HCT116 (cell line): ENCODE measurements at regions not wholly inside any gene's neighbourhood (a gene's known extent, or its start where the extent isn't known, plus 50 kb on each side); places are given as distances from the start of the nearest gene placed in this dataset.

Experiments
- ATAC-seq: fragments of 200-7000 bp; cut with Tn5 transposase; 2 replicates; pipeline ENCODE4 v1.9.1; 2020; ENCODE audit warnings: mild to moderate bottlenecking, moderate library complexity
- BruUV-seq: library from RNA; stranded (reverse); fragments of 400-500 nt; replicated peaks from 2 replicates; lab custom pipeline; 2021; lab: Mats Ljungman, UMichigan
- CTCF ChIA-PET: fragments of 300-600 bp; sonication (Branson Sonifier 250); formaldehyde crosslinking; loops from one replicate; lab custom pipeline; 2021; ENCODE audit warnings: antibody characterized with exemption; lab: Charles Lee
- POLR2A ChIA-PET: fragments of 300-600, 350-600 bp; sonication (Branson Sonifier 250); formaldehyde crosslinking; loops from one replicate; lab custom pipeline; 2021; ENCODE audit warnings: antibody characterized with exemption; lab: Charles Lee
- RAD21 ChIA-PET, 2 experiments: fragments of 300-600 bp; sonication (Branson Sonifier 250); formaldehyde crosslinking; loops; one replicate each; lab custom pipeline; 2023; ENCODE audit warnings: low total read pairs in 2 of 2; ENCODE audit not compliant: uncharacterized antibody in 2 of 2, unreplicated experiment in 2 of 2, low non-redundant PET in 1 of 2; lab: Charles Lee
- DNase-seq: peaks from one replicate; pipeline ENCODE4 v3.0.0-alpha.2; 2010; ENCODE audit warnings: low read depth, low spot score
- H2AFZ ChIP-seq: fragments of 200-600 bp; shearing (Covaris generic), sonication (generic); 2 replicates; pipeline ENCODE4 v1.6.1; 2017; ENCODE audit warnings: low read depth, mixed run types, mixed read lengths, antibody characterized with exemption, low read length; ENCODE audit not compliant: poor library complexity, severe bottlenecking
- H3K27ac ChIP-seq: 2 replicates; pipeline ENCODE4 v1.5.1; 2012; ENCODE audit warnings: low read depth, low read length
- H3K27me3 ChIP-seq: fragments of 200-600 bp; sonication (generic); 2 replicates; pipeline ENCODE4 v1.6.1; 2016; ENCODE audit warnings: mixed run types, low read length, mixed read lengths; ENCODE audit not compliant: insufficient read depth
- H3K36me3 ChIP-seq, 2 experiments: fragments of 200-500 bp in 1 of 2; fragments of 200-600 bp in 1 of 2; sonication (Bioruptor generic) in 1 of 2; sonication (generic) in 1 of 2; 2 replicates each; pipeline versions ENCODE4 v1.5.1 to v1.6.1; 2014 to 2016; ENCODE audit warnings: low read length in 2 of 2, inconsistent platforms in 1 of 2, mixed read lengths in 1 of 2, mixed run types in 1 of 2; ENCODE audit not compliant: insufficient read depth in 2 of 2, control insufficient read depth in 1 of 2
- H3K4me1 ChIP-seq, 2 experiments: fragments of 200-600 bp in 1 of 2; sonication (generic) in 1 of 2; 2 replicates each; pipeline versions ENCODE4 v1.5.1 to v1.6.1; 2012 to 2017; ENCODE audit warnings: low read length in 2 of 2, inconsistent platforms in 1 of 2, mild to moderate bottlenecking in 1 of 2, mixed read lengths in 1 of 2, mixed run types in 1 of 2, moderate library complexity in 1 of 2; ENCODE audit not compliant: insufficient read depth in 2 of 2, control insufficient read depth in 1 of 2
- H3K4me2 ChIP-seq: fragments of 200-600 bp; sonication (generic); 2 replicates; pipeline ENCODE4 v1.6.1; 2017; ENCODE audit warnings: mixed run types, low read length, mixed read lengths
- H3K4me3 ChIP-seq, 2 experiments: fragments of 200-600 bp in 1 of 2; sonication (generic) in 1 of 2; replicated peaks in 1 of 2; 2 replicates each; pipeline ENCODE4 v1.5.1; 2011 to 2016; ENCODE audit warnings: low read length in 2 of 2, control low read depth in 1 of 2, low read depth in 1 of 2, mild to moderate bottlenecking in 1 of 2, mixed read lengths in 1 of 2, mixed run types in 1 of 2
- H3K79me2 ChIP-seq: fragments of 200-600 bp; sonication (generic); 2 replicates; pipeline ENCODE4 v1.6.1; 2017; ENCODE audit warnings: mild to moderate bottlenecking, mixed run types, low read length, moderate library complexity, mixed read lengths; ENCODE audit not compliant: insufficient read depth
- H3K9ac ChIP-seq: fragments of 200-600 bp; sonication (generic); 2 replicates; pipeline ENCODE4 v1.6.1; 2016; ENCODE audit warnings: low read length, mixed read lengths
- H3K9me2 ChIP-seq: fragments of 200-600 bp; sonication (generic), shearing (Covaris generic); 2 replicates; pipeline ENCODE4 v1.6.1; 2017; ENCODE audit warnings: mixed run types, mild to moderate bottlenecking, moderate library complexity; ENCODE audit not compliant: insufficient read depth
- H3K9me3 ChIP-seq, 2 experiments: fragments of 200-500 bp in 1 of 2; fragments of 200-600 bp in 1 of 2; sonication (Bioruptor generic) in 1 of 2; sonication (generic) in 1 of 2; 2 replicates each; pipeline ENCODE4 v1.6.1; 2014 to 2017; ENCODE audit warnings: low read length in 2 of 2, mixed read lengths in 2 of 2, inconsistent platforms in 1 of 2, low read depth in 1 of 2, mild to moderate bottlenecking in 1 of 2, mixed run types in 1 of 2, moderate library complexity in 1 of 2; ENCODE audit not compliant: control insufficient read depth in 1 of 2, insufficient read depth in 1 of 2
- H4K20me1 ChIP-seq: fragments of 200-600 bp; sonication (generic), shearing (Covaris generic); 2 replicates; pipeline ENCODE4 v1.6.1; 2017; ENCODE audit warnings: mixed run types, mild to moderate bottlenecking, moderate library complexity; ENCODE audit not compliant: insufficient read depth
- CBX3 ChIP-seq: IDR thresholded peaks from 2 replicates; pipeline ENCODE4 v1.6.1; 2012; ENCODE audit warnings: low read depth
- FOSL1 ChIP-seq: IDR thresholded peaks from 2 replicates; pipeline ENCODE4 v1.6.1; 2012; ENCODE audit warnings: low read depth
- POLR2A ChIP-seq: IDR thresholded peaks from 2 replicates; pipeline ENCODE4 v1.7.0; 2011; ENCODE audit warnings: borderline replicate concordance; ENCODE audit not compliant: insufficient read depth, insufficient read length; ENCODE audit errors: extremely low read depth
- RAD21 ChIP-seq: IDR thresholded peaks from 2 replicates; pipeline ENCODE4 v1.6.1; 2012; ENCODE audit warnings: low read depth, mild to moderate bottlenecking
- SIN3A ChIP-seq: IDR thresholded peaks from 2 replicates; pipeline ENCODE4 v1.6.1; 2012; ENCODE audit warnings: low read depth
- SRF ChIP-seq: IDR thresholded peaks from 2 replicates; pipeline ENCODE4 v1.6.1; 2012; ENCODE audit warnings: low read depth
- TCF7L2 ChIP-seq: IDR thresholded peaks from 2 replicates; pipeline ENCODE4 v1.7.0; 2011; ENCODE audit warnings: borderline replicate concordance, inconsistent platforms; ENCODE audit not compliant: insufficient read depth, insufficient read length; ENCODE audit errors: extremely low read depth
- YY1 ChIP-seq: IDR thresholded peaks from 2 replicates; pipeline ENCODE4 v1.6.1; 2011; ENCODE audit warnings: low read length, low read depth, moderate library complexity, mild to moderate bottlenecking; ENCODE audit not compliant: insufficient replicate concordance; ENCODE audit errors: extremely low read depth
- ZFX ChIP-seq: fragments of 450-650 bp; IDR thresholded peaks from 2 replicates; pipeline ENCODE4 v1.6.1; 2017
- ZNF274 ChIP-seq: fragments of 200-500 bp; sonication (Bioruptor generic); IDR thresholded peaks from 2 replicates; pipeline ENCODE4 v1.6.1; 2014; ENCODE audit warnings: mild to moderate bottlenecking, low read depth, low read length, inconsistent platforms
- intact Hi-C: fragments of 100-400 bp; cut with micrococcal nuclease; formaldehyde crosslinking; loops from 2 replicates; pipeline ENCODE4 v1.10.0; 2022
- TF ChIP-seq, protein P1 (sequence below): IDR thresholded peaks from 2 replicates; pipeline ENCODE4 v1.6.1; 2012
- TF ChIP-seq, protein P2 (sequence below): IDR thresholded peaks from 2 replicates; pipeline ENCODE4 v1.6.1; 2011; ENCODE audit warnings: mild to moderate bottlenecking, low read length, moderate library complexity; ENCODE audit not compliant: insufficient replicate concordance; ENCODE audit errors: extremely low read depth
- TF ChIP-seq, protein P3 (sequence below), 3 experiments: fragments of 200-600 bp in 1 of 3; sonication (generic) in 1 of 3; IDR thresholded peaks in 2 of 3; conservative IDR thresholded peaks in 1 of 3; 2 replicates each; pipeline ENCODE4 v1.5.1; 2012 to 2017; ENCODE audit warnings: low read depth in 2 of 3, low read length in 2 of 3, antibody characterized with exemption in 1 of 3, borderline replicate concordance in 1 of 3, control low read depth in 1 of 3, mild to moderate bottlenecking in 1 of 3, mixed read lengths in 1 of 3, mixed run types in 1 of 3, moderate library complexity in 1 of 3; ENCODE audit not compliant: insufficient read depth in 1 of 3

DNA sequence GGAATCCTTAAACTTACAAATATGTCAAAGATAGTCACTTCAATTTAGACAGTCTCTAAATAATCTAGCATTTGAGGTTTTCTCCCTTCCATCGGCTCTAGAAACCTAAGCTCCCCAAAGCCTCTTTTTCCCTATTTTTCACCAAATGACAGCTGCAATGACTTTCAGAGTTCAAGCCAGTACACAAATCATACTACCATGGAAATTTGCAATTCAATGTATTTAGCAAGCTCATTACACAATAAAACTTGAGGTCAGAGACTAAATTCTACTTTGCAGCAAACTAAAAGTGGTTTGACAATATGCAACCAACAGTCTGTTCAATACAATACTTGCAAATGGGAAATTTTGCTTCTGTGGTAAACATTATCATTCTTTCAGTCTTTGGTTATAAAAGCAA, 80.3 kb downstream of the SKIDA1 start:
- CTCF ChIA-PET: no interaction called here
- H3K4me3 ChIP-seq: no peak overlapping the region
- TF ChIP-seq POLR2A (no peak), ZFX (no peak), TCF7L2 (no peak), RAD21 (no peak), ZNF274 (no peak)
- TF ChIP-seq, protein P1, sequence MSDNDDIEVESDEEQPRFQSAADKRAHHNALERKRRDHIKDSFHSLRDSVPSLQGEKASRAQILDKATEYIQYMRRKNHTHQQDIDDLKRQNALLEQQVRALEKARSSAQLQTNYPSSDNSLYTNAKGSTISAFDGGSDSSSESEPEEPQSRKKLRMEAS: no peak
- no peak overlapping the region for H3K27ac ChIP-seq
- H3K4me1 ChIP-seq: no peaks in the 10 kb centered on the region
- no peaks in the 10 kb centered on the region for H3K79me2 ChIP-seq
- DNase-seq (no peak), ATAC-seq (no peak)
- POLR2A ChIA-PET: no interaction called here
- H3K9me3 ChIP-seq: no peaks in the 10 kb centered on the region
- no peaks in the 10 kb centered on the region for H3K36me3 ChIP-seq
- H3K4me2 ChIP-seq: no peak overlapping the region
- BruUV-seq: no TSS peak
- no peaks in the 10 kb centered on the region for H4K20me1 ChIP-seq
- intact Hi-C loops: no loop called here
- RAD21 ChIA-PET: no interaction called here
- H3K27me3 ChIP-seq: no peaks in the 10 kb centered on the region
- no peak overlapping the region for H2AFZ ChIP-seq
- H3K9ac ChIP-seq: no peak overlapping the region
- no peaks in the 10 kb centered on the region for H3K9me2 ChIP-seq

DNA sequence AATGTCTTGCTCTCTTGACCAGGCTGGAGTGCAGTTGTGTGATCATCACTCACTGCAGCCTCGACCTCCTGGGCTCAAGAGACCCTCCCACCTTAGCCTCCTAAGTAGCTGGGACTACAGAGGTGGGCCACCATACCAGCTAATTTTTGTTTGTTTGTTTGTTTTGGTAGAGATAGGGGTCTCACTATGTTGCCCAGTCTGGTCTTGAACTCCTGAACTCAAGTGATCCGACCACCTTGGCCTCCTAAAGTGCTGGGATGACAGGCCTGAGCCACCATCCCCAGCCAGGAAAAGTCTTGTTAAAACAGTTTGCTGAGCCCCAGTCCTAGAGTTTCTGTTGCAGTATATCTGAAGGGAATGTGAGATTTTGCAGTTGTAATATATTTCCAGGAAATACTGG, 83.9 kb downstream of the SKIDA1 start:
- no peaks in the 10 kb centered on the region for H3K9me2 ChIP-seq
- no peaks in the 10 kb centered on the region for H3K9me3 ChIP-seq
- H2AFZ ChIP-seq: no peak overlapping the region
- CTCF ChIA-PET: no interaction called here
- H3K4me3 ChIP-seq: no peak overlapping the region
- ATAC-seq (no peak), DNase-seq (no peak)
- H3K4me2 ChIP-seq: no peak overlapping the region
- no peak overlapping the region for H3K9ac ChIP-seq
- no peaks in the 10 kb centered on the region for H4K20me1 ChIP-seq
- H3K4me1 ChIP-seq: no peaks in the 10 kb centered on the region
- H3K36me3 ChIP-seq: no peaks in the 10 kb centered on the region
- intact Hi-C loops: no loop called here
- no peaks in the 10 kb centered on the region for H3K79me2 ChIP-seq
- no peaks in the 10 kb centered on the region for H3K27me3 ChIP-seq
- POLR2A ChIA-PET: no interaction called here
- TF ChIP-seq SIN3A (no peak), RAD21 (no peak), CBX3 (no peak), ZFX (no peak), SRF (no peak), YY1 (no peak), TCF7L2 (no peak), POLR2A (no peak), FOSL1 (no peak)
- TF ChIP-seq, protein P2, sequence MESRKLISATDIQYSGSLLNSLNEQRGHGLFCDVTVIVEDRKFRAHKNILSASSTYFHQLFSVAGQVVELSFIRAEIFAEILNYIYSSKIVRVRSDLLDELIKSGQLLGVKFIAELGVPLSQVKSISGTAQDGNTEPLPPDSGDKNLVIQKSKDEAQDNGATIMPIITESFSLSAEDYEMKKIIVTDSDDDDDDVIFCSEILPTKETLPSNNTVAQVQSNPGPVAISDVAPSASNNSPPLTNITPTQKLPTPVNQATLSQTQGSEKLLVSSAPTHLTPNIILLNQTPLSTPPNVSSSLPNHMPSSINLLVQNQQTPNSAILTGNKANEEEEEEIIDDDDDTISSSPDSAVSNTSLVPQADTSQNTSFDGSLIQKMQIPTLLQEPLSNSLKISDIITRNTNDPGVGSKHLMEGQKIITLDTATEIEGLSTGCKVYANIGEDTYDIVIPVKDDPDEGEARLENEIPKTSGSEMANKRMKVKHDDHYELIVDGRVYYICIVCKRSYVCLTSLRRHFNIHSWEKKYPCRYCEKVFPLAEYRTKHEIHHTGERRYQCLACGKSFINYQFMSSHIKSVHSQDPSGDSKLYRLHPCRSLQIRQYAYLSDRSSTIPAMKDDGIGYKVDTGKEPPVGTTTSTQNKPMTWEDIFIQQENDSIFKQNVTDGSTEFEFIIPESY: no peak
- TF ChIP-seq, protein P3, sequence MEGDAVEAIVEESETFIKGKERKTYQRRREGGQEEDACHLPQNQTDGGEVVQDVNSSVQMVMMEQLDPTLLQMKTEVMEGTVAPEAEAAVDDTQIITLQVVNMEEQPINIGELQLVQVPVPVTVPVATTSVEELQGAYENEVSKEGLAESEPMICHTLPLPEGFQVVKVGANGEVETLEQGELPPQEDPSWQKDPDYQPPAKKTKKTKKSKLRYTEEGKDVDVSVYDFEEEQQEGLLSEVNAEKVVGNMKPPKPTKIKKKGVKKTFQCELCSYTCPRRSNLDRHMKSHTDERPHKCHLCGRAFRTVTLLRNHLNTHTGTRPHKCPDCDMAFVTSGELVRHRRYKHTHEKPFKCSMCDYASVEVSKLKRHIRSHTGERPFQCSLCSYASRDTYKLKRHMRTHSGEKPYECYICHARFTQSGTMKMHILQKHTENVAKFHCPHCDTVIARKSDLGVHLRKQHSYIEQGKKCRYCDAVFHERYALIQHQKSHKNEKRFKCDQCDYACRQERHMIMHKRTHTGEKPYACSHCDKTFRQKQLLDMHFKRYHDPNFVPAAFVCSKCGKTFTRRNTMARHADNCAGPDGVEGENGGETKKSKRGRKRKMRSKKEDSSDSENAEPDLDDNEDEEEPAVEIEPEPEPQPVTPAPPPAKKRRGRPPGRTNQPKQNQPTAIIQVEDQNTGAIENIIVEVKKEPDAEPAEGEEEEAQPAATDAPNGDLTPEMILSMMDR (IDR thresholded peaks at IDR 0.05 in 2 of 3, conservative IDR thresholded peaks at IDR 0.05 in 1 of 3; ENCODE audit: borderline replicate concordance in 1 of 3, insufficient read depth in 1 of 3, low read depth in 2 of 3, low read length in 2 of 3): no peak
- RAD21 ChIA-PET: no interaction called here
- no peak overlapping the region for H3K27ac ChIP-seq
- BruUV-seq: no TSS peak
